ENCODE measurements at regions not wholly inside any gene's neighbourhood (a gene's known extent, or its start where the extent isn't known, plus 50 kb on each side); places are given as distances from the start of the nearest gene placed in this dataset.
"Not testable (repeated sequence)": the region's sequence is repeated elsewhere in the genome, so short reads cannot be mapped to it uniquely, and the experiment has no call there.

DNA sequence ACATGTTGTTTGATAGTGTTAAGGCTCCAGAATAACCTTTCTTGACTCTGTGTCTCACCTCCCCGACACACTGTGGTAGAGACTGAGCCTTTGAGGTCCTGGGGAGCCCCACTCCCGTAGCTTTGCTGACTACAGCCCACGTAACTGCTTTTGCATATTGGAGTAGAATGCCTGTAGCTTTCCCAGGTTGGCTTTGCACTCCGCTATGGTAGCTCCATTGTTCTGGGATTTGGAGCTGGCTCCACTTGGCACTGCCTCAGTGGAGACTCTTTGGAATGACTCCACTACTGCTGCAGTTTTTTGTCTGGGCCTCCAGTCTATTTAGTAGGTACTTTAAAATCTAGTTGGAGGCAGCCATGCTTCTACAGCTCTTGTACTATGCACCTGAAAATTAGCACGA lies 56.2 kb upstream of the ANXA1 start:
- no peak for DNase-seq

DNA sequence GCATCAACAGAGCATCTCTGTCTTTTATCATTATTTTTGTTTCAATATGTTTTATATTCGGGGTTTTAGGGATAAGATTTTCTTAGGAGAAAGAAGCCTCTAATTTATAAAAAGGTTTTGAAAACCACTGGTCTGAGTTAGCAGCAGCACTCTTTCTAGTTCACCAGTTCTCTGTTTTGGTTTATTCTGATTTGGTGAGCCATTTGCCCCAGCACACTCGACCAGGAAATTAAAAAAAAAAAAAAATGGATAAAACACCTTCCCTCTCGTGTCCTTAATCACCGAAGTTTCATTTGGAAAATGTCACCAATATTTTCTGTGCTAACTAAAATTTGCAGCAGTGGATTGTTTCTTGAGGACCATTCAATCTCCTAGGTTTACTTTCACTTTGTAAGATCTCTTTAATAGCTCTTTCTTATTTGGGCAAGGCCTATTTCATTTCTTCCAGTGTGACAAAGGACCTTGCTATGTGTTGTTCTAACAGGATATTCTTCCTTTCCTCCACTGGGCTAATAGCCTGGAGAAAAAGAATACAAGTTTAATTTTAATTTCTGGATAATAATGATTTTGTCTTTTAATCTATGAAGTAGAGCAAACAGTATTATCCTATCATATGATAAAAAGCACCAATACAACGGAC lies 57.8 kb upstream of the ANXA1 start:
- no peak for DNase-seq

DNA sequence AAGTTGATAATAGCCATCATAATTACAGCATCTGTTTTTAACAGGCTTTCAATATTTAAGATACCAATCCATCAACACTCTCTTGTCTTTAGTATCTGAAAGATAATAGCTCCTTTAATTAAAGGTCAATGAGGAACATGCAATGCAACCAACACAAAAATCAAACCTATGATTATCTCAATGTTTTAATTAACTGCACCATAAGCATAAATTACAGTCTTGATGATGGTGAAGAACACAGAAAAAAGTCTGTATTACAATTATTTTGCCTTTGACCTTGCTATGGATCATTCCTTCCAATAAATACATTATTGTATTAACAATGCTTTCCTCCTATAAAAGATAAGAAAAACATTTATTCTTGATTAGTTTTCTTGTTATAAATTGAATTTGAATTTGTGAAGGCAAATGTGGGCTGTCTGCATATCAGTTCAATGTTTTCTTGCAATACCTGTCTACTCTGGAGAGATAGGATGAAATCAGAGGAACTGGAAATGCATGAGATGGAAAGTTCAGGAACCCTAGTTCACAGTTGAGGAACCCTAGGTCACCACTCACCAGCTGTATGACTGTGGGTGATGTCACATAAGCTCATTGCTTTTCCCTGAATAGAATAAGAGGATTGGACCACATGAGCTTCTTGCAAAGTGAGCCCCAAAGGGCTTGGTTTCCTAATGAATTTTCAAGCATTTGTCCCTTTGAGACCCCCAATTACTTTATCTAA lies 58.5 kb upstream of the ANXA1 start:
- DNase-seq = no peak

- no peak for DNase-seq
These were observed 59.8 kb upstream of the ANXA1 start for GRCh38 chr9:73091909-73092308.

- no peak for DNase-seq
These were observed 61.5 kb upstream of the ANXA1 start for GRCh38 chr9:73090214-73090613.

GRCh38 chr9:73089304-73089985 lies 62.2 kb upstream of the ANXA1 start:
- no peak for DNase-seq

DNA sequence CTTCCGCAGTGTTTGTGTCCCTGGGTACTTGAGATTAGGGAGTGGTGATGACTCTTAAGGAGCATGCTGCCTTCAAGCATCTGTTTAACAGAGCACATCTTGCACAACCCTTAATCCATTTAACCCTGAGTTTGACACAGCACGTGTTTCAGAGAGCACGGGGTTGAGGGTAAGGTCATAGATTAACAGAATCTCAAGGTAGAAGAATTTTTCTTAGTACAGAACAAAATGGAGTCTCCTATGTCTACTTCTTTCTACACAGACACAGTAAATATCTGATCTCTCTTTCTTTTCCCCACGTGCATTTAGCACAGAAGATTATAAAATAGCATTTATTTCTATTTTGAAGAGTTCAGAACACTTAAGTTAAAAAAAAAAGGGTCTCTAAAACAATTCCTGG lies 63.8 kb upstream of the ANXA1 start:
- not testable (repeated sequence) for DNase-seq

DNA sequence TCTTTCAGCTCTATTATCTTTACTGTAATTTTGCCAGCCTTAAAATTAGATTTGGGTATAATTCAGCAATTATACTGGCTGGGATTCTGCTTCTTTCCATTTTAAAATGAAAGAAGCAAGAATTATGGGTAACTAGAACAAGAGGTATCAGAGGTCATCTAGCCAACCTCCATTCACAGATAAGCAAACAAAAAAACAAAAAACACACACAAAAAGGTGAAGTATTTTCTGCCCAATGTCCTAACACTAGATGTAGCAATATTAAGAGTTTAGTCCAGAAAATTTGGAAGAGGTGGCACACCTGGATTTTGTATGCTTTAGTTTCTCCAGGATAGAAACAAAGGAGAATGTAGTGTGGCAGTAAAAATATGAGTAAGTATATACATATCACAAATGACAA lies 68.1 kb upstream of the ANXA1 start:
- DNase-seq = no peak

DNA sequence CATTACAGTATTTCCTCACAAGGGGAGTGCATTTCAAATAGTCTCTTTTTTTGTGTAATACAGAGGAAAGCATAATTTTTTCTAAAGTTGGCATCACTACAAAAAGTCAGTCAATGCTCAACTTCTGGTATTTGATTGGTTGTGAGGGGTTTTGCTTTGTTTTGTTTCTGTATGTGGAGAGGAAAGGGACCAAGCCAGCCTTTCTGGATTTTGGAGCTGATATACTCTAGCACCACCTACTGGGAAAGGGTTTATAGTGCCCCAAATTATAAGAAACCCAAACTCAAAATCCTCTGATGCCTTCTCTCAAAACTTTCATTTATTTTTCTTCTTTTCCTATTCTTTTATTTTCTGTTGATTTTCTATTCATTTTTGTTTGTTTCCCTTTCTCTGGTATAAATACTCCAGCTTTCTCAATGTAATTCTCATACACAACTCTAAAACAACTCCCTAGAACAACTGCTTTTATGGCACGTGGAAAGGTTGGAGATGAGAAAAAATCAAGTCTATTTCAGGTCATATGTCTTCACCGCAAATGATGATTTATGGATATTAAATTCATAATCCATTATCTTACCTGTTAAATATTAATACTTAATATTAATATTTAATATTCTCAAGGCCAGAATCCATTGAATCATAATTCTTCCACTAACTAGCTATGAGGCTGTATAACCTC lies 69.5 kb upstream of the ANXA1 start:
- no peak for DNase-seq

DNA sequence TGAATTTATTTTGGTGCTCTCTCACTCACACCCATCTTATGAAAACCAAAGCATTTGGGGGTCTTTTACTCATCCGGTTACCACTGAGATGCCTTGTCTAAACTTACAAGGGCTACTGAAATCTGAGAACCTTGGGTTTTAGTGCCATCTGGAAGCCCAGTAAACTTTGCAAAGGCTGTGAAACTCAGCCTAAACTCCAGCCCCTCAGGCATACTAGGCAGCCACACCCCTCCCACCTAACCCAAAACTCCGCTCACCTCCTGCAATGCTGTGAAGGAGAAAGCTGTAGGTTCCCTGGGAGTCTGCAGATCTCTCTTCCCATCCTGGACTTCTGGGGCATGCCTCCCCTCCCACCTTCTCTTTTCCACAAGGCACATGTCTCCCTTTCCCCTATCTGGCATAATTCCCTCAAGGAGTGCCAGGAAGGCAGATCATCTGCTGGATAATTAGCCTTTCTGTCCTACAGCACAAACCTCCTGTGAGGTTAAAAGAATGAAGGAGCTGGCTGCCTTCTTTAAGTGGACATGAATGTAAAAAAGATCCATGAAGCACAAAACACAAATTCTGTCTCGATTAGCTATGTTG lies 71.5 kb upstream of the ANXA1 start:
- DNase-seq = no peak

DNA sequence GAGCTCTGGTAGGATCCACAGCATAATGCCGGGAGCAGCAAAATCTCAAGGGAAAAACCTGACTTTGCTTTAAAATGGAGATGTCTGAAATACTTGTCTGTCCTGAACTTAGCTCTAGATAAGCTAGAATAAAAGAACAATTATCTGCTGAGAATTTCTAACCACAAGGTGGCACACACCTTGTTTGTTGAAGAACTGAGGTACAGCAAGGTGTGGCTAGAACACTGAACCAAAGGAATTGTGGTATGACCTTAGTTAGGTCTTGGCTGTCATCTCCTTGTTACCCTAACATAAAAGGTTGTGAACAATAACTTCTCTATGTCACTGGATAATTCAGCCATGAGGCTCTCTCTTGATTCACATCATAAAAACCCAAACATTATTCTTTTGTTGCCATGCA lies 72.3 kb upstream of the ANXA1 start:
- no peak for DNase-seq

DNA sequence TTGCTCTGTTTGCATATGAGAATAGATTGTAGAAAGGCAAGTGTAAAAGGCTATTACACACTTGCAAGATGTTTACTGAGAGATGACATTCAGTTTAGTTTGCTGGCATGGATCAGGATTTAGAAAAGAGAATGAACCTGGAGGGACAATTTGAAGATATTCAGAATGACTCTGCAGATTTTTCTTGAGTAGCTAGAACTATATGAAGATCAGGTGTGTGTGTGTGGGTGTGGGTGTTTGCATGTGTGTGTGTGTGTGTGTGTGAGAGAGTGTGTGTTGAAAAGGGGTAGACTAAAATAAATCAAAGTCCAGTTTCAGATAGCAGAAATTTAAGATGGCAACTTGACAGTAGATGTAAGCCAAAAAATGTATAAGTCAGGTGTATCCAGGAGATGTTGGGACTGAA lies 74.0 kb upstream of the ANXA1 start:
- DNase-seq = no peak

DNA sequence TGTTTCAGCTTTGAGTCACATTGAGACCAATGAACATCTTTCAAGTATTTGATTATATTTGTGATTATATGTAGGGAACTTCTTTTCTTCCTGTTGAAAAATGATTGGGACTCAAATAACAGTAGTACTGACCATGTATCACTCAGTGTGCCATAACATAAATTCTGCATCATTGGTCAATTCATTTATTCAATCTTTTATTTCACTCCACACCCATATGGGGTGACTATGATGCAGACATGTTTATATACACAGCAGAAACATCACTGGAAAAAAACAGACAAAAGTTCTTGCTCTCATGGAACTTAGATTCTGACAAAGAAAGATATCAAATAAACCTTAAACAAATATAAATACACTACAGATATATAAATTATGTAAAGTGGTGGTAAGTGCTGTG lies 74.7 kb upstream of the ANXA1 start:
- DNase-seq = no peak

DNA sequence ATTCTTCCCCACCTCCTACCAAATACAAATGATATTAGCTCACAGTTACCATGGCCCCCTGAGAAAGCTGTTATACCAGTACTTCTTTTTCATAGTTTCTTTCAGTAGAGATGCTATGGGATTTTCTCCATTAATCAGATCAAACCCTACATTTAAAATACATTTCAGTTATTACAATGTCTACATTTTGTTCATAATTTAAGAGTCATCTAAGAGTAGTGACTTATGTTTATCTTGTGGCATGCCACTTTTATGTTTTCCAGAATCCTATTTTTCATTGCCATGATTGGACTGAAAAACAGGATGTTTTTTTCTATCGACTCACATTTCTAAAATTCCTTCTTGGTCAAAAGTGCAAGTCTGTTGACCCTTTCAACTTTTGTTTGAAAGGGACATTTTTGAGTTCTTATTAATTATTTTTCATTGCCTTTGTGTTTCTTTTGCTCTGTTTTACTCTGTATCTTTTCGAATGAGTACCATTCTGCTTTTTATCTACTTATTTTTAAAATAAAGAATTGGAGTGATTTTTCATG lies 77.4 kb upstream of the ANXA1 start:
- no peak for DNase-seq

GRCh38 chr9:73073337-73074175 lies 78.1 kb upstream of the ANXA1 start:
- no peak for DNase-seq

DNA sequence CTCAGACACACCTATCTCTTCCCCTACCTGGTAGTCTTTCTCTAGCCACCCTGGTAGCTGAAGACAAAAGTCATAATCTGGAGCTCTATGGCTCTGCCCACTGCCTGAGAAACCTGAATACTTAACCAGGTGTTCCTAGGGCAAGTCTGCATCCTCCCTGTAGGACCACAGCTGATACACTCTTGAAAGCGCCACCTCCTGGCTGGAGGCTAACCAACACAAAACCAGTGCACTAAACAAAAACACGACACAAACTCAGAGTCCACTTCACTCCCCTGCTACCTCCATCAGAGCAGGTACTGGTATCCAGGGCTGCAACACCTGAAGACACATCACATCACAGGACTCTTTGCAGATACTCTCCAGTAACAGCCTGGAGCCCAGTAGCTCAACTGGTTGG lies 84.6 kb upstream of the ANXA1 start:
- DNase-seq = no peak

DNA sequence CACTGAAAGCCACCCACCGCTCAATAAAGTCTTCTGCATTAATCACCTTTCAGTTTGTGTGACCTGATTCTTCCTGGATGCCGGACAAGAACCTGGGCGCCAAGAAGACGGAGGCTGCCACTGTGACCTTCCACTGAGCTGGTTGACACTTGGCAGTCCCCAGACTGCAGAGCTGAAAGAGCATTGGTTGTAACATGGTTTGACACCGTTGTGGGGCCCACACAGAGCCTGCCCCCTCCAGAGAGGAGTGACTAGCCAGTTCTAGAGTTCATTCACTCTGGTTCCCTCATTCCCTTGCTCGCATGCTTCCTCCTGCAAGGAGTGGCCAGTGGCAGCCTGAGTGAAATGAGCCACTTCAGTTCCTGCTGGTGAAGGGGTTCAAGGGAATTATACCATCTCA lies 86.2 kb upstream of the ANXA1 start:
- no peak for DNase-seq

- DNase-seq = no peak
These were observed 87.3 kb upstream of the ANXA1 start for GRCh38 chr9:73064315-73064714.

- no peak for DNase-seq
These were observed 90.5 kb upstream of the ANXA1 start for GRCh38 chr9:73061146-73061545.

DNA sequence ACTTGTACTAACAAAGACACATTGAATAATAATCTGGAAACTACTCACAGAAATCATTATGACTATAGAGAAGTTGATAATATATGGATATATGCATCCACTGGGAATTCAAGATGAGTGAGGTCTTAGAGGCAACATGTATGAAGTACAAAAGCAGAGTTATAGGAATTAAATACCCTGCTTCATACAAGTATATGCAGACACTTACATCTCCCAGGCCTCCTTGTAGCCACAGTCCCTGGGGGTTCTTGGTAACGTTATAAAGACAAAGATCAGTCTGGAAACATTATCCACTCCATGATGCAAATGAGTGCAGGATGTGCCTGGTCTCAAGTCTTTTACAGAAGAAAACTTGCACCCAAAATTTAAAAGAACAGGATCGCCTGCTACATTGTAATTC lies 92.4 kb upstream of the ANXA1 start:
- no peak for DNase-seq

GRCh38 chr9:73056245-73056644 lies 95.4 kb upstream of the ANXA1 start:
- no peak for DNase-seq

DNA sequence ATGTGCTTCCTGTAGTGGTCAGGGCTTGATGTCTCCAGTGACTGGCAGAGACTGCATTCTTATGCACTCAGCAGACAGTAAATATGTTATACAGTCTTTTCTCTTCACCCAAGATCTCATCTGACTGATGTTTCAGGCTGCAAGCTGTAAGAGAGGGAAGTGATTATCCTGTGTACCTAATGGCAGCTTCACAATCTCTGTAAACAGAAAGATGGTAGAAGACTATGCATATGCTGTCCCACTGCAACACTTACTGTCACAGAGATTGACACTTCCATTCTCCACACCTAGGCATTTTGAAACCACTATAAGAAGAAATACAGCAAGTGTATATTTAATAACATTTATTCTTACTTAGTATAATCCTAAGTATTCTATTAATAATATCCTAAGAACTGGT lies 97.6 kb upstream of the ANXA1 start:
- no peak for DNase-seq

Measured in CD4-positive, alpha-beta T cell treated with Interferon gamma for 1 hour (primary cell).